Stomach (tissue), 8 donors: ENCODE measurements at regions not wholly inside any gene's neighbourhood (a gene's known extent, or its start where the extent isn't known, plus 50 kb on each side); places are given as distances from the start of the nearest gene placed in this dataset.

Source experiments
- DNase-seq, 2 donors: peaks; one replicate each; pipeline versions ENCODE4 v3.0.0 to v3.0.0-alpha.2; 2013 to 2019
- H3K27ac ChIP-seq, 5 donors: fragments of 200-600 bp in 4 of 5; sonication (generic) in 4 of 5; one replicate each; pipeline ENCODE4 v1.5.1; 2013 to 2019; ENCODE audit warnings: mild to moderate bottlenecking in 1 of 5, moderate library complexity in 1 of 5
- H3K27me3 ChIP-seq, 3 donors: fragments of 200-600 bp; sonication (generic); one replicate each; pipeline ENCODE4 v1.5.1; 2017 to 2019; ENCODE audit warnings: mixed run types in 1 of 3
- H3K36me3 ChIP-seq, 4 donors: fragments of 200-600 bp; sonication (generic); 1 replicate in 3 of 4; 2 replicates in 1 of 4; pipeline ENCODE4 v1.5.1; 2016 to 2019
- H3K4me1 ChIP-seq, 4 donors: fragments of 200-600 bp; sonication (generic); one replicate each; pipeline ENCODE4 v1.5.1; 2016 to 2019
- H3K4me3 ChIP-seq, 4 donors: fragments of 200-600 bp; sonication (generic) in 3 of 4; one replicate each; pipeline ENCODE4 v1.5.1; 2016 to 2019; ENCODE audit warnings: mild to moderate bottlenecking in 1 of 4
- H3K9me3 ChIP-seq, 4 donors: fragments of 200-600 bp; sonication (generic); one replicate each; pipeline ENCODE4 v1.5.1; 2016 to 2019
- EP300 ChIP-seq: sonication (generic); formaldehyde crosslinking; IDR thresholded peaks from one replicate; pipeline ENCODE4 v1.6.1; 2017; ENCODE audit warnings: antibody characterized with exemption
- POLR2A ChIP-seq, 4 donors: fragments of 450-650 bp; IDR thresholded peaks; one replicate each; pipeline ENCODE4 v1.6.1; 2016; ENCODE audit warnings: antibody characterized with exemption in 4 of 4, control low read depth in 2 of 4, mild to moderate bottlenecking in 1 of 4, moderate library complexity in 1 of 4
- POLR2AphosphoS5 ChIP-seq, 3 donors: sonication (generic); formaldehyde crosslinking; IDR thresholded peaks; one replicate each; pipeline ENCODE4 v1.6.1; 2016; ENCODE audit warnings: antibody characterized with exemption in 3 of 3
- WGBS, 5 donors: extraction: QIAGEN DNeasy Blood & Tissue Kit in 3 of 5; methylation state at CpG; one replicate each; pipeline versions ENCODE4 v1.1.5 to v1.1.7; 2013 to 2018; 5-methylcytosine and 5-hydroxymethylcytosine counted together
- intact Hi-C: fragments of 100-400 bp; cut with DNase I; formaldehyde crosslinking; loops from one replicate; pipeline ENCODE4 v1.15.1; 2023; ENCODE audit warnings: low total_unique reads
- TF ChIP-seq, protein P1 (sequence below), 7 experiments: fragments of 450-650 bp in 4 of 7; fragments of 200-600 bp in 3 of 7; sonication (generic) in 3 of 7; IDR thresholded peaks; one replicate each; pipeline ENCODE4 v1.5.1; 2016 to 2019; ENCODE audit warnings: antibody characterized with exemption in 7 of 7, control low read depth in 2 of 7, mild to moderate bottlenecking in 1 of 7
- donor health status: healthy with polysubstance abuse.
- donor health status: Bipolar disorder and iron deficiency.
- donor health status: healthy.

GRCh38 chr1:217117973-217118465 lies 394.8 kb upstream of the ESRRG start:
- intact Hi-C loops, result no loop called here
- Histone ChIP-seq H3K36me3 (no peaks in the 10 kb centered on the region), H3K4me3 (no peak overlapping the region), H3K4me1 (no peaks in the 10 kb centered on the region), H3K27ac (no peak overlapping the region), H3K9me3 (peaks cover 0 to 7% (median 0%) of the 10 kb centered on the region in 4 donors), H3K27me3 (no peaks in the 10 kb centered on the region)
- no peak for DNase-seq
- TF ChIP-seq EP300 (no peak), POLR2AphosphoS5 (IDR thresholded peaks at IDR 0.05) (no peak), POLR2A (IDR thresholded peaks at IDR 0.05) (no peak)
- TF ChIP-seq, protein P1, sequence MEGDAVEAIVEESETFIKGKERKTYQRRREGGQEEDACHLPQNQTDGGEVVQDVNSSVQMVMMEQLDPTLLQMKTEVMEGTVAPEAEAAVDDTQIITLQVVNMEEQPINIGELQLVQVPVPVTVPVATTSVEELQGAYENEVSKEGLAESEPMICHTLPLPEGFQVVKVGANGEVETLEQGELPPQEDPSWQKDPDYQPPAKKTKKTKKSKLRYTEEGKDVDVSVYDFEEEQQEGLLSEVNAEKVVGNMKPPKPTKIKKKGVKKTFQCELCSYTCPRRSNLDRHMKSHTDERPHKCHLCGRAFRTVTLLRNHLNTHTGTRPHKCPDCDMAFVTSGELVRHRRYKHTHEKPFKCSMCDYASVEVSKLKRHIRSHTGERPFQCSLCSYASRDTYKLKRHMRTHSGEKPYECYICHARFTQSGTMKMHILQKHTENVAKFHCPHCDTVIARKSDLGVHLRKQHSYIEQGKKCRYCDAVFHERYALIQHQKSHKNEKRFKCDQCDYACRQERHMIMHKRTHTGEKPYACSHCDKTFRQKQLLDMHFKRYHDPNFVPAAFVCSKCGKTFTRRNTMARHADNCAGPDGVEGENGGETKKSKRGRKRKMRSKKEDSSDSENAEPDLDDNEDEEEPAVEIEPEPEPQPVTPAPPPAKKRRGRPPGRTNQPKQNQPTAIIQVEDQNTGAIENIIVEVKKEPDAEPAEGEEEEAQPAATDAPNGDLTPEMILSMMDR (IDR thresholded peaks at IDR 0.05), result no peak

DNA sequence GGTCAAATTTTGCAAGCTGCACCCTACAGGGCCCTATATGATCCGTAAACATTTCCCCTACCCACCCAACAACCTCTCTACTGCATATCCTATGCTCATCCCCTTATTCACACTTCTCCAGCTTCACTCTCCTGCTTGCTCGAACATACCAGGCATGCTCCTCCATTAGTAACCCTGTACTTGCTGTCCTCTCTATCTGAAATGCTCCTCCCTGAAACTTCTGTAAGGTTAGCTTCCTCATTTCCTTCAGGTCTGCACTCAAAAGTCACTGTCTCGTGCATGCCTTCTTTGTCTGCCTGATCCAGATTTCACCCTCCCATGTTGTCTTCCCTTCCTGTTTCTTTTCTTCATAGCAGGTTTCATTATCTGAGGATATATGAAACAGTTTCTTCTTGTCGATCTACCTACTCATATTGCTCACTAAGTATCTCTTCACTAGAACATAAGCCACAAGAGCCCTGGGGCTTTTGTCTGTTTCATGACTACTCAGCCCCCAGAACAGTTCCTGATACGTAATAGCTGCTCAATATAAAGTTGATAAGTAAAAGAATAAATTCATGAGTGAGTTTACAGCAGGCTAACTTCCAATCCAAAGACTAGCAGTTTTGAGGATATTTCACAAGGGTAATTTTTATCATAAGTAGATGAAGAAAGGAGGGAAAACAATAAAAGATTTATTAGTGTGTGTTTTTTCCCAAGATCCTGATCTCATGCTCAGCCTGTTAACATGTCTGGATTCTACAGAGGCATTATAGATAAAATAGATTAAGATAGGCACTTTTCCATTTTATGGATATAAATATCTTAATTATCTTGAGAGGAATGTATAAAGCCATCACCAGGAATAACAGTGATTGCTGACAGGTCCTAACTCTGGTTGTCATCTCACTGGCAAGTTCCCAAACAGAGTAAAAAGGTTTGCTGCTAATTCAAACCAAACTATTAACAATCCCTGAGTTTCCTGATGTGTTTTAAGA lies 392.5 kb upstream of the ESRRG start:
- Histone ChIP-seq H3K27ac (no peak overlapping the region), H3K27me3 (no peaks in the 10 kb centered on the region), H3K4me1 (no peaks in the 10 kb centered on the region), H3K36me3 (no peaks in the 10 kb centered on the region), H3K9me3 (no peaks in the 10 kb centered on the region), H3K4me3 (no peak overlapping the region)
- 75 to 85% (median 81%) methylated on average over 5 of the region's 5 CpGs for WGBS, 5 donors
- no peak for DNase-seq
- intact Hi-C loops, result no loop called here
- TF ChIP-seq POLR2A (IDR thresholded peaks at IDR 0.05) (no peak), EP300 (no peak), POLR2AphosphoS5 (IDR thresholded peaks at IDR 0.05) (no peak)
- TF ChIP-seq, protein P1 (IDR thresholded peaks at IDR 0.05), result no peak

DNA sequence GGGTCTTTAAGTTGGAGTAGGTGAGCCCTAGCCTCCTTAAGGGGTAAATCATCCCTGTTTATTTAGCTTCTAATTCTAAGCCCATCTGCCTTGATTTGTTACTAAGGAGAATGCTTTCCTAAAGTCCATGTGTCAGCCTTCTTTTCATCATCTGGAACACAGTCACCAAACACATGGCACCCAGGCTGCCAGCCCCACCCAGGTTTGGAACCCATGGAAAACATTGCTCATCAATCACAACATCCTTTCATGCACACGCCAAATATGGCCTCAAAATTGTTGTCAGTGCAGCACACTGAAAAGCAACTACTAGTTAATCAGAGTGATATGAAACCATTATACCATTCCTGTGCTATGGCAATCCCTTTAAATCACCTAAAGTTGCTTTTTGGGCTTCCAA lies 386.7 kb upstream of the ESRRG start:
- Histone ChIP-seq H3K36me3 (no peaks in the 10 kb centered on the region), H3K9me3 (no peaks in the 10 kb centered on the region), H3K4me1 (no peaks in the 10 kb centered on the region), H3K27ac (no peak overlapping the region), H3K27me3 (no peaks in the 10 kb centered on the region), H3K4me3 (no peak overlapping the region)
- TF ChIP-seq, protein P1 (IDR thresholded peaks at IDR 0.05), result no peak
- no peak for TF ChIP-seq EP300
- TF ChIP-seq POLR2A (IDR thresholded peaks at IDR 0.05), result no peak
- no peak for TF ChIP-seq POLR2AphosphoS5 (IDR thresholded peaks at IDR 0.05)
- DNase-seq, result no peak
- 64 to 84% (median 82%) methylated on average over 1 of the region's 1 CpG for WGBS, 5 donors
- intact Hi-C loops, result no loop called here

GRCh38 chr1:217106231-217106901 lies 383.1 kb upstream of the ESRRG start:
- TF ChIP-seq EP300, result no peak
- no peak for TF ChIP-seq POLR2A (IDR thresholded peaks at IDR 0.05)
- TF ChIP-seq POLR2AphosphoS5 (IDR thresholded peaks at IDR 0.05), result no peak
- TF ChIP-seq, protein P1 (IDR thresholded peaks at IDR 0.05), result no peak
- DNase-seq, result no peak

More at GRCh38 chr1:217106231-217106901, 383.1 kb upstream of the ESRRG start:
- Histone ChIP-seq H3K27ac (no peak overlapping the region), H3K4me3 (no peak overlapping the region), H3K36me3 (no peaks in the 10 kb centered on the region), H3K27me3 (no peaks in the 10 kb centered on the region), H3K4me1 (no peaks in the 10 kb centered on the region), H3K9me3 (no peaks in the 10 kb centered on the region)
- intact Hi-C loops, result no loop called here
- 61 to 75% (median 66%) methylated on average over 8 of the region's 8 CpGs for WGBS, 5 donors
